ENCODE measurements at regions not wholly inside any gene's neighbourhood (a gene's known extent, or its start where the extent isn't known, plus 50 kb on each side); places are given as distances from the start of the nearest gene placed in this dataset.
"Not testable (repeated sequence)": the region's sequence is repeated elsewhere in the genome, so short reads cannot be mapped to it uniquely, and the experiment has no call there.

GRCh38 chr5:28397502-28397941 lies 1359.1 kb upstream of the CDH9 start:
- ATAC-seq (ENCODE audit: low read depth) (peak; percentile 70), DNase-seq (ENCODE audit: low spot score) (no peak)
- H3K4me1 ChIP-seq (ENCODE audit: insufficient read depth, poor library complexity, severe bottlenecking): peaks cover 9% of the 10 kb centered on the region
- H3K27ac ChIP-seq (ENCODE audit: poor library complexity, severe bottlenecking): no peak overlapping the region
- H3K4me3 ChIP-seq (ENCODE audit: severe bottlenecking): no peak overlapping the region
- no peaks in the 10 kb centered on the region for H3K27me3 ChIP-seq (ENCODE audit: insufficient read depth, poor library complexity, severe bottlenecking)
- no peaks in the 10 kb centered on the region for H3K36me3 ChIP-seq (ENCODE audit: low read depth)
- TF ChIP-seq CTCF (IDR thresholded peaks at IDR 0.05; ENCODE audit: poor library complexity, severe bottlenecking): no peak
- H3K9me3 ChIP-seq (ENCODE audit: severe bottlenecking): no peaks in the 10 kb centered on the region

GRCh38 chr5:28391277-28391676 lies 1352.9 kb upstream of the CDH9 start:
- TF ChIP-seq CTCF (IDR thresholded peaks at IDR 0.05; ENCODE audit: poor library complexity, severe bottlenecking): no peak
- no peaks in the 10 kb centered on the region for H3K9me3 ChIP-seq (ENCODE audit: severe bottlenecking)
- H3K4me1 ChIP-seq (ENCODE audit: insufficient read depth, poor library complexity, severe bottlenecking): peaks cover 13% of the 10 kb centered on the region
- ATAC-seq (ENCODE audit: low read depth) (no peak), DNase-seq (ENCODE audit: low spot score) (no peak)
- no peak overlapping the region for H3K27ac ChIP-seq (ENCODE audit: poor library complexity, severe bottlenecking)
- H3K36me3 ChIP-seq (ENCODE audit: low read depth): no peaks in the 10 kb centered on the region
- H3K4me3 ChIP-seq (ENCODE audit: severe bottlenecking): no peak overlapping the region
- no peaks in the 10 kb centered on the region for H3K27me3 ChIP-seq (ENCODE audit: insufficient read depth, poor library complexity, severe bottlenecking)

- H3K4me3 ChIP-seq (ENCODE audit: severe bottlenecking): no peak overlapping the region
- no peak overlapping the region for H3K27ac ChIP-seq (ENCODE audit: poor library complexity, severe bottlenecking)
- H3K4me1 ChIP-seq (ENCODE audit: insufficient read depth, poor library complexity, severe bottlenecking): peaks cover 13% of the 10 kb centered on the region
- H3K9me3 ChIP-seq (ENCODE audit: severe bottlenecking): no peaks in the 10 kb centered on the region
- no peak for TF ChIP-seq CTCF (IDR thresholded peaks at IDR 0.05; ENCODE audit: poor library complexity, severe bottlenecking)
- DNase-seq (ENCODE audit: low spot score) (no peak), ATAC-seq (ENCODE audit: low read depth) (no peak)
- H3K36me3 ChIP-seq (ENCODE audit: low read depth): no peaks in the 10 kb centered on the region
- no peaks in the 10 kb centered on the region for H3K27me3 ChIP-seq (ENCODE audit: insufficient read depth, poor library complexity, severe bottlenecking)
These were observed 1352.0 kb upstream of the CDH9 start for GRCh38 chr5:28390341-28390740.

GRCh38 chr5:28389727-28390126 lies 1351.3 kb upstream of the CDH9 start:
- H3K4me1 ChIP-seq (ENCODE audit: insufficient read depth, poor library complexity, severe bottlenecking): peaks cover 13% of the 10 kb centered on the region
- not testable (repeated sequence) for DNase-seq (ENCODE audit: low spot score); H3K36me3 ChIP-seq (ENCODE audit: low read depth); H3K27me3 ChIP-seq (ENCODE audit: insufficient read depth, poor library complexity, severe bottlenecking); H3K4me3 ChIP-seq (ENCODE audit: severe bottlenecking); H3K9me3 ChIP-seq (ENCODE audit: severe bottlenecking); H3K27ac ChIP-seq (ENCODE audit: poor library complexity, severe bottlenecking)
- ATAC-seq (ENCODE audit: low read depth): peak; percentile 69; the same call in 2 of the 3 replicates

GRCh38 chr5:28388428-28388827 lies 1350.0 kb upstream of the CDH9 start:
- Histone ChIP-seq H3K4me3 (ENCODE audit: severe bottlenecking) (no peak overlapping the region), H3K9me3 (ENCODE audit: severe bottlenecking) (no peaks in the 10 kb centered on the region), H3K4me1 (ENCODE audit: insufficient read depth, poor library complexity, severe bottlenecking) (peaks cover 13% of the 10 kb centered on the region), H3K36me3 (ENCODE audit: low read depth) (no peaks in the 10 kb centered on the region), H3K27me3 (ENCODE audit: insufficient read depth, poor library complexity, severe bottlenecking) (no peaks in the 10 kb centered on the region), H3K27ac (ENCODE audit: poor library complexity, severe bottlenecking) (no peak overlapping the region)
- no peak for TF ChIP-seq CTCF (IDR thresholded peaks at IDR 0.05; ENCODE audit: poor library complexity, severe bottlenecking)
- ATAC-seq (ENCODE audit: low read depth): no peak
- no peak for DNase-seq (ENCODE audit: low spot score)
